Glutamatergic neuron (in vitro differentiated cells): ENCODE measurements at regions not wholly inside any gene's neighbourhood (a gene's known extent, or its start where the extent isn't known, plus 50 kb on each side); places are given as distances from the start of the nearest gene placed in this dataset.

Experiments
- DNase-seq: peaks from one replicate; pipeline ENCODE4 v3.0.0; 2022
- H3K27ac Mint-ChIP-seq: one replicate; pipeline ENCODE4 v1.8.0; 2020; ENCODE audit warnings: mild to moderate bottlenecking, mixed read lengths, inconsistent platforms; ENCODE audit not compliant: unreplicated experiment
- H3K27me3 Mint-ChIP-seq: one replicate; pipeline ENCODE4 v1.8.0; 2020; ENCODE audit warnings: mild to moderate bottlenecking, moderate library complexity, mixed read lengths, inconsistent platforms; ENCODE audit not compliant: unreplicated experiment
- H3K36me3 Mint-ChIP-seq: one replicate; pipeline ENCODE4 v1.8.0; 2020; ENCODE audit warnings: mild to moderate bottlenecking, mixed read lengths, inconsistent platforms; ENCODE audit not compliant: unreplicated experiment
- H3K4me1 Mint-ChIP-seq: one replicate; pipeline ENCODE4 v1.8.0; 2020; ENCODE audit warnings: mild to moderate bottlenecking, low read depth, mixed read lengths, inconsistent platforms; ENCODE audit not compliant: unreplicated experiment
- H3K4me3 Mint-ChIP-seq: one replicate; pipeline ENCODE4 v1.8.0; 2020; ENCODE audit warnings: mild to moderate bottlenecking, mixed read lengths, inconsistent platforms; ENCODE audit not compliant: unreplicated experiment
- H3K9me3 Mint-ChIP-seq: one replicate; pipeline ENCODE4 v1.8.0; 2020; ENCODE audit warnings: mild to moderate bottlenecking, moderate library complexity, mixed read lengths, inconsistent platforms; ENCODE audit not compliant: unreplicated experiment
- CTCF ChIP-seq: fragments of 200-600 bp; sonication (generic); IDR thresholded peaks from one replicate; pipeline ENCODE4 v1.5.0; 2021; ENCODE audit not compliant: partially characterized antibody, unreplicated experiment

DNA sequence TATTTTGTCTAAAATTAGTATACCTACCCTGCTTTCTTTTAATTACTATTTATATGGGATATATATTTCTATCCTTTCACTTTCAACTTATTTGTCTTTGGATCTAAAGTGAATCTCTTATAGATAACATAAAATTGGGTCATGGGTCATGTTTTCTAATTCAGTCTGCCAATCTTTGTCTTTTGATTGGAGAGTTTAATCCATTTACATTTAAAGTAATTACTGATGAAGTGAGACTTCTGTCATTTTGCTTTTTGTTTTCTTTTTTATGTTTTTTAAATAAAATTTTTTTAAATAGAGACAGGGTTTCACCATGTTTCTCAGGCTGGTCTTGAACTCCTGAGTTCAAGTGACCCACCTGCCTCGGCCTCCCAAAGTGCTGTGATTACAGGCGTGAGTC, 50.5 kb upstream of the PRDM1 start:
- H3K36me3 Mint-ChIP-seq = peaks cover 15% of the 10 kb centered on the region
- no peak overlapping the region for H3K27ac Mint-ChIP-seq
- peaks cover 7% of the 10 kb centered on the region for H3K9me3 Mint-ChIP-seq
- no peaks in the 10 kb centered on the region for H3K27me3 Mint-ChIP-seq
- H3K4me3 Mint-ChIP-seq = no peak overlapping the region
- no peak for TF ChIP-seq CTCF
- no peak for DNase-seq
- H3K4me1 Mint-ChIP-seq = no peaks in the 10 kb centered on the region

DNA sequence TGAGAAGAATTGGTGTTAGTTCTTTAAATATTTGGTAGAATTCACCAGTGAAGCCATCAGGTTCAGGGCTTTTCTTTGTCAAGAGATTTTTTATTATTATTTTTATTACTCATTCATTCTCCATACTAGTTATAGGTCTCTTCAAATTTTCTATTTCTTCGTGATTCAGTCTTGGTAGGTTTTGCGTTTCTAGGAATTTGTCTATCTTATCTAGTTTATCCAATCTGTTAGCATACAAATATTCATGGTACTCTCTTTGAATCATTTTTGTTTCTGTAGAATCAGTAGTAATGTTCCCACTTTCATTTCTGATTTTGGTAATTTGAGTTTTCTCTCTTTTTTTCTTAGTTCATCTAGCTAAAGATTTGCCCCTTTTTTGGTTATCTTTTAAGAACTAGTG, 52.3 kb upstream of the PRDM1 start:
- Mint-ChIP-seq H3K27ac (no peak overlapping the region), H3K36me3 (peaks cover 15% of the 10 kb centered on the region), H3K27me3 (no peaks in the 10 kb centered on the region), H3K4me1 (no peaks in the 10 kb centered on the region), H3K4me3 (no peak overlapping the region), H3K9me3 (peaks cover 7% of the 10 kb centered on the region)
- no peak for DNase-seq
- TF ChIP-seq CTCF = no peak

DNA sequence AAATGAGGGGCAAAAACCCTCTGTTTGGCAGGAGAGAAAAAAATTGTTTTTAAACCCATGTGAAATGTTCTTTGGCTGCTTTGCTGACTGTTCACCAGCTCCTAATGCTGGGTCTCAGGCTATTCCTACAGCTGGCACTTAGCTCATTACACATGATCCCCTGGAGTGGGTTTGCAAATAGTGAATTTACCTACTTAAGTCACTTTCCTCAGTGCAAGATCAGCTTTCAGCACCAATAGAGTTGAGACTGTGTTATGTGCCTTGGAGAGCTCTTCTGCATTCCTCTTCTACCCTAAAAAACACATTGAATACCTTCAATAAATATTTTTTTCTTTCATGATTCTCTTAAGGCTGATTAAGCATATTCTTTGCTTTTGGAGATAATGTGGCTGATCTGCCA, 58.4 kb upstream of the PRDM1 start:
- H3K4me3 Mint-ChIP-seq = no peak overlapping the region
- H3K4me1 Mint-ChIP-seq = no peaks in the 10 kb centered on the region
- no peak overlapping the region for H3K27ac Mint-ChIP-seq
- TF ChIP-seq CTCF = no peak
- no peaks in the 10 kb centered on the region for H3K9me3 Mint-ChIP-seq
- no peaks in the 10 kb centered on the region for H3K27me3 Mint-ChIP-seq
- H3K36me3 Mint-ChIP-seq = no peaks in the 10 kb centered on the region
- no peak for DNase-seq

DNA sequence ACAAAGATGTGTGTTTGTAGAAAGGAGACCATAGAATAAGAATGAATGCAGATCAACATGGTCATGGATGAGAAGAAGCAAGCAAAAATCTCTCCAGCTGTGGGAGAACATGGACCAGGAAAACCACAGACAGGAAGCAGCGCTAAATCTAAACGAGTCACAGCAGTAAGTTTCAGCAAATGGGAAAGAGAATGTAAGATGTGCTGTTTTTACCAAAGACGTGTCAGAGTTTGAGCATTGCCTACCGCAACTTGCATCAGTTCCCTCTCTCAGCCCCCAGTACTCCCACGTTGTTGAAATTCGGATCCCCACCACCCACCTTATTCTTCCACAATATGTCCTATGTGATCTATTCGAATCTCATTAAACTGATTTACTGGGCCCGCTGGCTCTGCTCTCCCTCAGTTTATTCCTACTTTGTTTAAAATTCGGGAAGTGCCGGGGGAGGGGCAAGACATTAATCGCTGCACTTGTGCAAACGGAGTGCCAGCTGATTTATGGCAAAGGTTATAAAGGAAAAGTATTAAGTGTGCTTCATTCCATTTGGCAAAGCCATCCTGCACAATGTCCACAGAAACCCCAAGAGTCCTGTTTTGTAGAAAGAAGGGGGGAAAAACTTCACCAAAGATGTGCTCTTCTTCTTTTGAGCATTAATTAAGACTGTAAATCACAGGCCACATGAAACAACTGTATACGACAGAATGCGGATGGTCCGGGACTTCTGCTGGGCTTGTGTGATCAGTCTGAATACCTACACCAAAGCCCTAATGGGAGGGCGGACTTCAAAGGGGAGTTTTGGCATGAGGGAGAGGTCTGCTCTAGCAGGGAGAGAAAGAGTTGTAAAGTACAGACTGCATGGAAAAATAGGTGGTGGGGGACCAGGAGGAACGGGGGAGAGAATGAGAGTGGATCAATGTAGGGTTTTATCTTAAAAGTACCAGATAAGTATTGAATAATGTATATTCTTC, 59.1 kb upstream of the PRDM1 start:
- H3K36me3 Mint-ChIP-seq = no peaks in the 10 kb centered on the region
- H3K27ac Mint-ChIP-seq = no peak overlapping the region
- H3K27me3 Mint-ChIP-seq = no peaks in the 10 kb centered on the region
- DNase-seq = no peak
- TF ChIP-seq CTCF = no peak
- no peaks in the 10 kb centered on the region for H3K4me1 Mint-ChIP-seq
- H3K9me3 Mint-ChIP-seq = no peaks in the 10 kb centered on the region
- H3K4me3 Mint-ChIP-seq = no peak overlapping the region

DNA sequence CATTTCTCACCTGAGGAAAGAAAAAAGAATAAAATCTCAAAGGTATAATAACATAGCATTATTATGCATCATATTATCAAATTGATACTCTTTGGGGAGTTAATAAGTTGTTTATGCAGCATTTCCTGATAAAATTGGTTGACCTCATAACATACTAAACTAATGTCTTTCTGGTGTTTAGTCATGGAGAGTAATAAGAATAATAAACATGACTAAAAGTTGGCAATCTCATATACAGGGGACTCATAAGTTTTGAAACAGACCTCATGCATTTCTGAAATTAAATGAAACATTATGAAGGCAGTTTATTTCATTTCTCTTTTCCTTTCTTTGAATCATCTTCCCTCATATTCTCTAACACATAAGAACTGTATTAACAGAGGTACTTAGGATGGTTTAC, 60.5 kb upstream of the PRDM1 start:
- TF ChIP-seq CTCF = no peak
- Mint-ChIP-seq H3K36me3 (no peaks in the 10 kb centered on the region), H3K27me3 (no peaks in the 10 kb centered on the region), H3K4me3 (no peak overlapping the region), H3K9me3 (no peaks in the 10 kb centered on the region), H3K4me1 (no peaks in the 10 kb centered on the region), H3K27ac (no peak overlapping the region)
- DNase-seq = no peak
